GM18499 (cell line): ENCODE measurements at regions not wholly inside any gene's neighbourhood (a gene's known extent, or its start where the extent isn't known, plus 50 kb on each side); places are given as distances from the start of the nearest gene placed in this dataset.

ENCODE experiments used
- ATAC-seq: cut with Tn5 transposase; IDR thresholded peaks from one replicate; pipeline ENCODE4 v1.9.1; 2021; ENCODE audit warnings: moderate number of reproducible peaks; ENCODE audit not compliant: insufficient read depth, unreplicated experiment

- ATAC-seq: no peak
These were observed 296.2 kb downstream of the SPATA31D1 start for GRCh38 chr9:82284758-82285157.

- no peak for ATAC-seq
These were observed 306.6 kb downstream of the SPATA31D1 start for GRCh38 chr9:82295181-82295580.

- ATAC-seq: peak; percentile 86
These were observed 311.3 kb downstream of the SPATA31D1 start for GRCh38 chr9:82299870-82300269.

- ATAC-seq: no peak
These were observed 314.5 kb downstream of the SPATA31D1 start for GRCh38 chr9:82302968-82303655.

- no peak for ATAC-seq
These were observed 320.3 kb downstream of the SPATA31D1 start for GRCh38 chr9:82308836-82309235.

GRCh38 chr9:82313697-82314096, 325.1 kb downstream of the SPATA31D1 start:
- ATAC-seq: no peak

GRCh38 chr9:82320566-82320965, 332.0 kb downstream of the SPATA31D1 start:
- ATAC-seq: no peak

GRCh38 chr9:82325907-82326306, 337.3 kb downstream of the SPATA31D1 start:
- no peak for ATAC-seq

- no peak for ATAC-seq
These were observed 339.1 kb downstream of the SPATA31D1 start for GRCh38 chr9:82327641-82328040.

GRCh38 chr9:82331079-82331478, 342.5 kb downstream of the SPATA31D1 start:
- no peak for ATAC-seq

- ATAC-seq: no peak
These were observed 343.6 kb downstream of the SPATA31D1 start for GRCh38 chr9:82332018-82332773.

GRCh38 chr9:82332774-82333152, 344.2 kb downstream of the SPATA31D1 start:
- no peak for ATAC-seq

- ATAC-seq: no peak
These were observed 345.1 kb downstream of the SPATA31D1 start for GRCh38 chr9:82333671-82334070.

- ATAC-seq: no peak
These were observed 345.7 kb downstream of the SPATA31D1 start for GRCh38 chr9:82334286-82334685.

GRCh38 chr9:82337351-82337750, 348.8 kb downstream of the SPATA31D1 start:
- no peak for ATAC-seq

GRCh38 chr9:82342046-82342445, 353.5 kb downstream of the SPATA31D1 start:
- no peak for ATAC-seq

GRCh38 chr9:82346040-82346439, 357.5 kb downstream of the SPATA31D1 start:
- ATAC-seq: no peak

GRCh38 chr9:82353631-82354278, 365.2 kb downstream of the SPATA31D1 start:
- no peak for ATAC-seq

GRCh38 chr9:82354279-82354659, 365.7 kb downstream of the SPATA31D1 start:
- no peak for ATAC-seq

- no peak for ATAC-seq
These were observed 367.6 kb downstream of the SPATA31D1 start for GRCh38 chr9:82356131-82356530.

- ATAC-seq: no peak
These were observed 368.3 kb downstream of the SPATA31D1 start for GRCh38 chr9:82356871-82357270.
